GM10266 (cell line): ENCODE measurements at regions not wholly inside any gene's neighbourhood (a gene's known extent, or its start where the extent isn't known, plus 50 kb on each side); places are given as distances from the start of the nearest gene placed in this dataset.

Experiments
- DNase-seq: peaks from one replicate; pipeline ENCODE4 v3.0.0; 2012; ENCODE audit errors: extremely low spot score
- CTCF ChIP-seq: IDR thresholded peaks from 2 replicates; pipeline ENCODE4 v1.5.1; 2012; ENCODE audit warnings: mild to moderate bottlenecking, low read depth; ENCODE audit not compliant: control insufficient read depth, insufficient read depth; ENCODE audit errors: missing control alignments

- TF ChIP-seq CTCF, result no peak
- DNase-seq, result no peak
Observed at GRCh38 chr2:234420408-234420807, 76.5 kb downstream of the ARL4C start.

- DNase-seq, result no peak
- TF ChIP-seq CTCF, result no peak
Observed at GRCh38 chr2:234419726-234420125, 77.2 kb downstream of the ARL4C start.

GRCh38 chr2:234415706-234416105 is 81.2 kb downstream of the ARL4C start:
- no peak for TF ChIP-seq CTCF

GRCh38 chr2:234414596-234414995 is 82.3 kb downstream of the ARL4C start:
- TF ChIP-seq CTCF, result no peak
- DNase-seq, result no peak

More at GRCh38 chr2:234415706-234416105, 81.2 kb downstream of the ARL4C start:
- no peak for DNase-seq

GRCh38 chr2:234412726-234413125 is 84.2 kb downstream of the ARL4C start:
- DNase-seq, result no peak

GRCh38 chr2:234411793-234412192 is 85.1 kb downstream of the ARL4C start:
- no peak for TF ChIP-seq CTCF
- DNase-seq, result peak; percentile 53

More at GRCh38 chr2:234412726-234413125, 84.2 kb downstream of the ARL4C start:
- no peak for TF ChIP-seq CTCF

GRCh38 chr2:234410526-234410925 is 86.4 kb downstream of the ARL4C start:
- DNase-seq, result no peak
- TF ChIP-seq CTCF, result no peak

GRCh38 chr2:234409590-234409989 is 87.3 kb downstream of the ARL4C start:
- TF ChIP-seq CTCF, result no peak
- DNase-seq, result no peak
